ENCODE measurements at regions not wholly inside any gene's neighbourhood (a gene's known extent, or its start where the extent isn't known, plus 50 kb on each side); places are given as distances from the start of the nearest gene placed in this dataset.
"Not testable (repeated sequence)": the region's sequence is repeated elsewhere in the genome, so short reads cannot be mapped to it uniquely, and the experiment has no call there.

- not testable (repeated sequence) for H3K9ac ChIP-seq (ENCODE audit: low read depth, low read length); H3K27ac ChIP-seq (ENCODE audit: low read length); H3K4me1 ChIP-seq (ENCODE audit: insufficient read depth, low read length); H3K79me2 ChIP-seq (ENCODE audit: insufficient read depth, low read length); H3K4me2 ChIP-seq (ENCODE audit: insufficient read depth, low read length); H3K36me3 ChIP-seq (ENCODE audit: insufficient read depth, low read length); DNase-seq; H2AFZ ChIP-seq (ENCODE audit: low read depth, low read length); H3K9me3 ChIP-seq (ENCODE audit: insufficient read depth, low read length, severe bottlenecking); H3K4me3 ChIP-seq (ENCODE audit: low read depth in 1 of 2, low read length in 2 of 2); H3K27me3 ChIP-seq (ENCODE audit: insufficient read depth, low read length, poor library complexity); ATAC-seq (ENCODE audit: insufficient read depth, low read depth); H4K20me1 ChIP-seq (ENCODE audit: insufficient read depth, low read length)
These were observed 189.9 kb downstream of the LMLN start for GRCh38 chr3:198149904-198150303.

GRCh38 chr3:198151867-198152266 is 191.8 kb downstream of the LMLN start:
- not testable (repeated sequence) for H3K4me2 ChIP-seq (ENCODE audit: insufficient read depth, low read length); H3K4me3 ChIP-seq (ENCODE audit: low read depth in 1 of 2, low read length in 2 of 2); H3K27me3 ChIP-seq (ENCODE audit: insufficient read depth, low read length, poor library complexity); ATAC-seq (ENCODE audit: insufficient read depth, low read depth); DNase-seq; H3K9ac ChIP-seq (ENCODE audit: low read depth, low read length); H4K20me1 ChIP-seq (ENCODE audit: insufficient read depth, low read length); H3K36me3 ChIP-seq (ENCODE audit: insufficient read depth, low read length); H3K27ac ChIP-seq (ENCODE audit: low read length); H2AFZ ChIP-seq (ENCODE audit: low read depth, low read length); H3K4me1 ChIP-seq (ENCODE audit: insufficient read depth, low read length); H3K9me3 ChIP-seq (ENCODE audit: insufficient read depth, low read length, severe bottlenecking); H3K79me2 ChIP-seq (ENCODE audit: insufficient read depth, low read length)

GRCh38 chr3:198155771-198156170 is 195.8 kb downstream of the LMLN start:
- H4K20me1 ChIP-seq (ENCODE audit: insufficient read depth, low read length); H3K9ac ChIP-seq (ENCODE audit: low read depth, low read length); H3K79me2 ChIP-seq (ENCODE audit: insufficient read depth, low read length); H3K36me3 ChIP-seq (ENCODE audit: insufficient read depth, low read length); H3K27me3 ChIP-seq (ENCODE audit: insufficient read depth, low read length, poor library complexity); ATAC-seq (ENCODE audit: insufficient read depth, low read depth); H3K9me3 ChIP-seq (ENCODE audit: insufficient read depth, low read length, severe bottlenecking); DNase-seq; H3K4me2 ChIP-seq (ENCODE audit: insufficient read depth, low read length); H3K4me3 ChIP-seq (ENCODE audit: low read depth in 1 of 2, low read length in 2 of 2); H3K27ac ChIP-seq (ENCODE audit: low read length); H3K4me1 ChIP-seq (ENCODE audit: insufficient read depth, low read length); H2AFZ ChIP-seq (ENCODE audit: low read depth, low read length): not testable (repeated sequence)

- not testable (repeated sequence) for H3K4me1 ChIP-seq (ENCODE audit: insufficient read depth, low read length); H3K36me3 ChIP-seq (ENCODE audit: insufficient read depth, low read length); H3K79me2 ChIP-seq (ENCODE audit: insufficient read depth, low read length); H3K27ac ChIP-seq (ENCODE audit: low read length); H2AFZ ChIP-seq (ENCODE audit: low read depth, low read length); H3K9ac ChIP-seq (ENCODE audit: low read depth, low read length); H4K20me1 ChIP-seq (ENCODE audit: insufficient read depth, low read length); H3K9me3 ChIP-seq (ENCODE audit: insufficient read depth, low read length, severe bottlenecking); DNase-seq; H3K4me2 ChIP-seq (ENCODE audit: insufficient read depth, low read length); H3K4me3 ChIP-seq (ENCODE audit: low read depth in 1 of 2, low read length in 2 of 2); H3K27me3 ChIP-seq (ENCODE audit: insufficient read depth, low read length, poor library complexity)
- ATAC-seq (ENCODE audit: insufficient read depth, low read depth): peak; percentile 29; the same call in 2 of the 3 replicates
These were observed 197.3 kb downstream of the LMLN start for GRCh38 chr3:198157231-198157868.

- not testable (repeated sequence) for H3K4me2 ChIP-seq (ENCODE audit: insufficient read depth, low read length); H2AFZ ChIP-seq (ENCODE audit: low read depth, low read length); H3K27ac ChIP-seq (ENCODE audit: low read length); H3K79me2 ChIP-seq (ENCODE audit: insufficient read depth, low read length); ATAC-seq (ENCODE audit: insufficient read depth, low read depth); H3K27me3 ChIP-seq (ENCODE audit: insufficient read depth, low read length, poor library complexity); H3K4me1 ChIP-seq (ENCODE audit: insufficient read depth, low read length); DNase-seq; H3K4me3 ChIP-seq (ENCODE audit: low read depth in 1 of 2, low read length in 2 of 2); H3K9ac ChIP-seq (ENCODE audit: low read depth, low read length); H3K36me3 ChIP-seq (ENCODE audit: insufficient read depth, low read length); H3K9me3 ChIP-seq (ENCODE audit: insufficient read depth, low read length, severe bottlenecking); H4K20me1 ChIP-seq (ENCODE audit: insufficient read depth, low read length)
These were observed 198.0 kb downstream of the LMLN start for GRCh38 chr3:198158007-198158406.

- TF ChIP-seq CTCF (IDR thresholded peaks at IDR 0.05; ENCODE audit: borderline replicate concordance, extremely low read depth, low read length, poor library complexity, severe bottlenecking): peak; percentile 51
- H3K36me3 ChIP-seq (ENCODE audit: insufficient read depth, low read length); H3K4me3 ChIP-seq (ENCODE audit: low read depth in 1 of 2, low read length in 2 of 2); H3K79me2 ChIP-seq (ENCODE audit: insufficient read depth, low read length); H3K9me3 ChIP-seq (ENCODE audit: insufficient read depth, low read length, severe bottlenecking); H4K20me1 ChIP-seq (ENCODE audit: insufficient read depth, low read length); H3K27ac ChIP-seq (ENCODE audit: low read length); H3K9ac ChIP-seq (ENCODE audit: low read depth, low read length); H3K27me3 ChIP-seq (ENCODE audit: insufficient read depth, low read length, poor library complexity); ATAC-seq (ENCODE audit: insufficient read depth, low read depth); H3K4me1 ChIP-seq (ENCODE audit: insufficient read depth, low read length): not testable (repeated sequence)
- H3K4me2 ChIP-seq (ENCODE audit: insufficient read depth, low read length): 0 out of 2 replicates have a peak overlapping the region, but pooled peaks have one; percentile 13
- peak overlapping the region; percentile 21; the same call in 1 of the 2 replicates for H2AFZ ChIP-seq (ENCODE audit: low read depth, low read length)
- DNase-seq: peak; percentile 77
These were observed 207.5 kb downstream of the LMLN start for GRCh38 chr3:198167339-198168039.

- not testable (repeated sequence) for ATAC-seq (ENCODE audit: insufficient read depth, low read depth); H3K79me2 ChIP-seq (ENCODE audit: insufficient read depth, low read length); H4K20me1 ChIP-seq (ENCODE audit: insufficient read depth, low read length); DNase-seq; H3K9me3 ChIP-seq (ENCODE audit: insufficient read depth, low read length, severe bottlenecking); H3K36me3 ChIP-seq (ENCODE audit: insufficient read depth, low read length); H2AFZ ChIP-seq (ENCODE audit: low read depth, low read length); H3K4me1 ChIP-seq (ENCODE audit: insufficient read depth, low read length); H3K4me3 ChIP-seq (ENCODE audit: low read depth in 1 of 2, low read length in 2 of 2); H3K27ac ChIP-seq (ENCODE audit: low read length); H3K27me3 ChIP-seq (ENCODE audit: insufficient read depth, low read length, poor library complexity); H3K4me2 ChIP-seq (ENCODE audit: insufficient read depth, low read length); H3K9ac ChIP-seq (ENCODE audit: low read depth, low read length)
These were observed 210.8 kb downstream of the LMLN start for GRCh38 chr3:198170781-198171180.

Measured in DND-41 (cell line).